GM12878 (cell line): ENCODE measurements at regions not wholly inside any gene's neighbourhood (a gene's known extent, or its start where the extent isn't known, plus 50 kb on each side); places are given as distances from the start of the nearest gene placed in this dataset.

ENCODE experiments used
- ATAC-seq: fragments of 200-7000 bp; cut with Tn5 transposase; 3 replicates; pipeline ENCODE4 v1.9.1; 2020; ENCODE audit warnings: mild to moderate bottlenecking, moderate library complexity
- BruUV-seq: library from RNA; stranded (reverse); fragments of 400-500 nt; replicated peaks from 2 replicates; lab custom pipeline; 2021; lab: Mats Ljungman, UMichigan
- CTCF ChIA-PET: fragments of 300-600 bp; sonication (Branson Sonifier 250); formaldehyde crosslinking; extraction: SDS; loops from one replicate; lab custom pipeline; 2021; ENCODE audit warnings: inconsistent platforms; lab: Yijun Ruan, JAX
- POLR2A ChIA-PET: fragments of 350-600 bp; formaldehyde crosslinking; extraction: SDS; loops from one replicate; lab custom pipeline; 2021; ENCODE audit warnings: inconsistent platforms; lab: Charles Lee
- RAD21 ChIA-PET: fragments of 300-600 bp; sonication (Branson Sonifier 250); formaldehyde crosslinking; loops from one replicate; lab custom pipeline; 2023; ENCODE audit warnings: antibody characterized with exemption; ENCODE audit not compliant: unreplicated experiment; lab: Charles Lee
- SMC1A ChIA-PET: fragments of 300-600 bp; sonication (Branson Sonifier 250); formaldehyde crosslinking; loops from one replicate; lab custom pipeline; 2023; ENCODE audit not compliant: unreplicated experiment, uncharacterized antibody; lab: Charles Lee
- DNase-seq: peaks from one replicate; pipeline ENCODE4 v3.0.0-alpha.2; 2011; ENCODE audit warnings: low read depth, low spot score
- FAIRE-seq: peaks from 3 replicates; lab custom pipeline; 2011; peaks lifted over from hg19 to GRCh38; lab: Jason Lieb, UNC
- H2AFZ ChIP-seq: 2 replicates; pipeline ENCODE4 v1.6.0; 2011; ENCODE audit warnings: low read depth, low read length, control low read depth; ENCODE audit not compliant: control insufficient read depth
- H3K27ac ChIP-seq: 2 replicates; pipeline ENCODE4 v1.5.1; 2011; ENCODE audit warnings: control low read depth; ENCODE audit not compliant: control insufficient read depth, insufficient read depth
- H3K27me3 ChIP-seq, 2 experiments: replicated peaks in 1 of 2; 2 replicates each; pipeline versions ENCODE4 v1.6.0 to v1.6.1; 2011; ENCODE audit warnings: low read length in 1 of 2; ENCODE audit not compliant: control insufficient read depth in 2 of 2, insufficient read depth in 2 of 2
- H3K36me3 ChIP-seq, 2 experiments: 2 replicates each; pipeline ENCODE4 v1.5.1; 2011; ENCODE audit warnings: low read length in 1 of 2; ENCODE audit not compliant: control insufficient read depth in 2 of 2, insufficient read depth in 2 of 2
- H3K4me1 ChIP-seq: 2 replicates; pipeline ENCODE4 v1.6.1; 2011; ENCODE audit warnings: mild to moderate bottlenecking, low read length, moderate library complexity, mixed read lengths; ENCODE audit not compliant: control insufficient read depth, insufficient read depth
- H3K4me2 ChIP-seq: 2 replicates; pipeline ENCODE4 v1.6.0; 2011; ENCODE audit warnings: control low read depth; ENCODE audit not compliant: control insufficient read depth, insufficient read depth
- H3K4me3 ChIP-seq: fragments of 200-600 bp; sonication (generic); 2 replicates; pipeline ENCODE4 v1.5.1; 2016
- H3K79me2 ChIP-seq: 2 replicates; pipeline ENCODE4 v1.6.0; 2011; ENCODE audit warnings: low read length; ENCODE audit not compliant: control insufficient read depth, insufficient read depth
- H3K9ac ChIP-seq: 2 replicates; pipeline ENCODE4 v1.8.0; 2011; ENCODE audit warnings: low read length, control low read depth, mixed read lengths; ENCODE audit not compliant: control insufficient read depth, insufficient read depth
- H3K9me3 ChIP-seq: replicated peaks from 3 replicates; pipeline ENCODE4 v1.5.1; 2011; ENCODE audit warnings: mild to moderate bottlenecking, low read length; ENCODE audit not compliant: control insufficient read depth, insufficient read depth
- H4K20me1 ChIP-seq: 2 replicates; pipeline ENCODE4 v1.6.0; 2011; ENCODE audit not compliant: control insufficient read depth, insufficient read depth
- ATF7 ChIP-seq: fragments of 450-650 bp; IDR thresholded peaks from 2 replicates; pipeline ENCODE4 v1.6.1; 2016; ENCODE audit warnings: low read depth, mild to moderate bottlenecking
- CBX5 ChIP-seq: sonication (generic); IDR thresholded peaks from 2 replicates; pipeline ENCODE4 v1.6.1; 2016; ENCODE audit warnings: low read depth, moderate library complexity, mild to moderate bottlenecking, inconsistent platforms
- DPF2 ChIP-seq: fragments of 450-650 bp; IDR thresholded peaks from 2 replicates; pipeline ENCODE4 v1.6.1; 2017; ENCODE audit warnings: mild to moderate bottlenecking
- ETV6 ChIP-seq, 2 experiments: fragments of 450-650 bp in 1 of 2; IDR thresholded peaks in 1 of 2; conservative IDR thresholded peaks in 1 of 2; 2 replicates each; pipeline ENCODE4 v1.6.1; 2014; ENCODE audit warnings: antibody characterized with exemption in 1 of 2, borderline replicate concordance in 1 of 2, low read depth in 1 of 2, mild to moderate bottlenecking in 1 of 2, moderate library complexity in 1 of 2
- LARP7 ChIP-seq: fragments of 450-650 bp; IDR thresholded peaks from 2 replicates; pipeline ENCODE4 v1.6.1; 2017; ENCODE audit warnings: mild to moderate bottlenecking
- NFYB ChIP-seq: IDR thresholded peaks from 2 replicates; pipeline ENCODE4 v1.6.1; 2011; ENCODE audit warnings: low read depth, mild to moderate bottlenecking, low read length, improper control_type of control experiment, moderate library complexity; ENCODE audit not compliant: insufficient read depth
- PRDM15 ChIP-seq: fragments of 450-650 bp; formaldehyde crosslinking; IDR thresholded peaks from 2 replicates; pipeline ENCODE4 v1.4.0; 2020; ENCODE audit warnings: mild to moderate bottlenecking, moderate library complexity
- RBBP5 ChIP-seq: fragments of 200-600 bp; sonication (generic); conservative IDR thresholded peaks from 2 replicates; pipeline ENCODE4 v1.6.1; 2016
- SIX5 ChIP-seq: IDR thresholded peaks from 2 replicates; pipeline ENCODE4 v1.6.1; 2011; ENCODE audit warnings: mild to moderate bottlenecking, low read depth, low read length, moderate library complexity; ENCODE audit not compliant: severe bottlenecking
- SMAD5 ChIP-seq: IDR thresholded peaks from 2 replicates; pipeline ENCODE4 v1.6.1; 2016; ENCODE audit warnings: antibody characterized with exemption, low read depth
- SREBF1 ChIP-seq: IDR thresholded peaks from 2 replicates; pipeline ENCODE4 v1.6.1; 2012; ENCODE audit warnings: mild to moderate bottlenecking, low read length
- TCF12 ChIP-seq: IDR thresholded peaks from 2 replicates; pipeline ENCODE4 v1.6.1; 2011; ENCODE audit warnings: low read depth, mild to moderate bottlenecking, low read length
- ZBTB11 ChIP-seq: fragments of 450-650 bp; formaldehyde crosslinking; IDR thresholded peaks from 2 replicates; pipeline ENCODE4 v1.5.0; 2022; ENCODE audit warnings: mild to moderate bottlenecking, missing genetic modification characterization
- WGBS: methylation state at CpG from one replicate; pipeline ENCODE4 v1.1.6; 2016; ENCODE audit warnings: low lambda C conversion rate; ENCODE audit not compliant: insufficient replicate concordance, insufficient coverage; ENCODE audit errors: missing lambda C conversion rate; 5-methylcytosine and 5-hydroxymethylcytosine counted together
- in situ Hi-C: fragments of 300-500 bp; cut with MboI; formaldehyde crosslinking; loops from 9 replicates; pipeline ENCODE4 v1.14.3; 2018; ENCODE audit warnings: mixed read lengths
- intact Hi-C: fragments of 100-400 bp; cut with micrococcal nuclease; formaldehyde crosslinking; loops from one replicate; pipeline ENCODE4 v1.14.2; 2022; ENCODE audit not compliant: unreplicated experiment

GRCh38 chr2:64380853-64381527, 73.0 kb upstream of the LGALSL start:
- WGBS, result 52% methylated on average over 4 of the region's 4 CpGs
- Histone ChIP-seq H3K36me3 (no peaks in the 10 kb centered on the region), H3K9me3 (no peaks in the 10 kb centered on the region), H2AFZ (no peak overlapping the region), H4K20me1 (no peaks in the 10 kb centered on the region), H3K79me2 (no peaks in the 10 kb centered on the region), H3K9ac (no peak overlapping the region), H3K27ac (no peak overlapping the region), H3K4me2 (no peak overlapping the region), H3K4me1 (no peaks in the 10 kb centered on the region), H3K4me3 (no peak overlapping the region), H3K27me3 (no peaks in the 10 kb centered on the region; a peak in 2 of 4 replicates)
- CTCF ChIA-PET, result no interaction called here
- RAD21 ChIA-PET, result no interaction called here
- ATAC-seq (no peak), FAIRE-seq (no peak), DNase-seq (no peak)
- TF ChIP-seq ATF7 (no peak), RBBP5 (no peak), PRDM15 (CRISPR knock-in tag) (no peak), SIX5 (no peak), CBX5 (no peak), LARP7 (no peak), SREBF1 (no peak), DPF2 (no peak), ZBTB11 (CRISPR knock-in tag) (no peak), TCF12 (no peak), NFYB (no peak), SMAD5 (no peak), ETV6 (conservative IDR thresholded peaks at IDR 0.05 in 1 of 2, IDR thresholded peaks at IDR 0.05 in 1 of 2; ENCODE audit: borderline replicate concordance in 1 of 2, low read depth in 1 of 2) (no peak)
- intact Hi-C loops, result no loop called here
- POLR2A ChIA-PET, result no interaction called here
- SMC1A ChIA-PET, result interaction anchor here (0.9 to 1.3 kb wide), 2 partner anchors 16 to 394 kb away, joined by 3 read pairs; no protein-coding TSS in a partner anchor
- in situ Hi-C loops, result no loop called here
- no TSS peak for BruUV-seq
